ENCODE measurements at regions not wholly inside any gene's neighbourhood (a gene's known extent, or its start where the extent isn't known, plus 50 kb on each side); places are given as distances from the start of the nearest gene placed in this dataset.

- DNase-seq (ENCODE audit: low spot score): peak; percentile 52
These were observed 139.3 kb upstream of the ROBO2 start for GRCh38 chr3:76900596-76900995.

GRCh38 chr3:76908156-76908555, 131.7 kb upstream of the ROBO2 start:
- DNase-seq (ENCODE audit: low spot score): no peak

GRCh38 chr3:76912841-76913383, 127.0 kb upstream of the ROBO2 start:
- no peak for DNase-seq (ENCODE audit: low spot score)

GRCh38 chr3:76917436-76917835, 122.5 kb upstream of the ROBO2 start:
- no peak for DNase-seq (ENCODE audit: low spot score)

DNA sequence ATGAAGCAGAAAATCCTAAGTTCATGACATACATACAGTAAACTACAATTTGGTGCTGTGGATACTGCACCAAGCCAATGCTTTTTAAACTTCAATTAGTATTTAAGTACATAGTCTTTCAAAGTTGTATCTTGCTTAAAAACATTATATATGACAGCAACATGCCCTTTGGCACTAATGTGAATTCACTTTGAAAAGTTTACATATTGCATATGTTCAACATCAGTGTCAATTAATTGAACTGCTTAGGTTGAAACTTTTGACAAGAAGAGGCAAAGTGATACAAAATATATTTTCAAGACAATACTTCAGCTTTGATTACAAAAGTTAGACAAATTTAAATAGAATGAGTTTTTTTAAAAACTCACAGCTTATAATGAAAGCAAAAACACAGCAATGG, 119.4 kb upstream of the ROBO2 start:
- DNase-seq (ENCODE audit: low spot score): no peak

DNA sequence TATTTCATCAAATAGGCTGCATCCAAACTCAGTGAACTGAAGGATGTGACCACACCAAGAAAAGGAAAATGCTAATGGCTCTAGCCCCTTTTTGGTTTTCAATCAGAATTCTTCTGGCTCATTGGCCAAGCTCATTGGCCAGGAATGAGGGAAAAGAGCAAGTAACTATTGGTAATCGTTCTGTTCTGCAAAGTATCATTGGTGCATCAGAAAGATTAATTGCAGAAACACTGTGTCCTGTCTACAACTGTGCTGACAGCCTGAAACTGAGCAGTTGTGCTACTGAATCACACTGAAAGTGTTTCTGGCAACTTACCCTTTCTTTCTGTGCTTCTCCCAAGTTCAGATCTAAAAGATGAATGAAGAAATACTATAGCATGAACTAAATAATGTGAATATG, 116.4 kb upstream of the ROBO2 start:
- DNase-seq (ENCODE audit: low spot score): no peak

GRCh38 chr3:76930712-76931111, 109.2 kb upstream of the ROBO2 start:
- no peak for DNase-seq (ENCODE audit: low spot score)

DNA sequence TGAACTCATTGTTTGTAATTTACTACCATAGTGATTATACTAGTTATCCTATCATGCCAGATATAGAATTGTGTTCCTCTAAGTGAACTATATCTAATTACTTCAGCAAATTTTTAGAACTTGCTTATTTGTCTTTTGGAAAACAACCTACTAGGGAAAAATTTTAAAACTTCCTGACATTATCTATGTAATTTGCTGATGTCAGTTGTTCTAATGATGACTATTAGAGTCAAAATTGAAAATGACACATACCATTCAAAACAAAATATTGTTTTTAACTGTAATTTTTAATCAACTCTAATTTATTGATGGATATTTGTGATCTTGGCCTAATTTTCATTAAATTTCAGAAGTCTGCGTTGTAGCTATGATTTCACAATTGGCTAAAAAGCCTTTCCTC, 106.7 kb upstream of the ROBO2 start:
- no peak for DNase-seq (ENCODE audit: low spot score)

GRCh38 chr3:76938962-76939361, 100.9 kb upstream of the ROBO2 start:
- DNase-seq (ENCODE audit: low spot score): no peak

DNA sequence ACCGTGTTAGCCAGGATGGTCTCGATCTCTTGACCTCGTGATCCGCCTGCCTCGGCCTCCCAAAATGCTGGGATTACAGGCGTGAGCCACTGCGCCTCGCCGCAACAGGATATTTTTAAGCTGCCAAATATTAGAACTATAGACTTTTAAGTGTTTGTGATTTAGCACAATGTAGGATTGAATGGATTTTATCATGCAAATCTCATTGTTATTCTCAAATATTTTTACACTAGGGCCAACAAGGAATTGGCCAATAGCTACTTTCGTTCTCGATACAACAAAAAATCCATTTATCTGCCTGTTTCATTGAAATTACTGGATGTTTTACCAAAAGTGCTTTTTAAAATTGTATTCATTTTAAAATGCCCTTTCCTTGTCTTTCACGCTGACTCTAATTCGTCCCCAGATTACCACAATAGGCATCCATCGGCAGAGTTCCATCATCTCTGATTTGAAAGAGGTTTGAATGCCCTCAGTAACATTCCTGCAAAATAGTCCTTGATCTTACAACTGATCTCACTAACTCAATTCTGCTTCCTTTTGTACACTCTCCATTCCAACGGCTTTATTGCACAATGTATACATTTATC, 99.6 kb upstream of the ROBO2 start:
- no peak for DNase-seq (ENCODE audit: low spot score)

DNA sequence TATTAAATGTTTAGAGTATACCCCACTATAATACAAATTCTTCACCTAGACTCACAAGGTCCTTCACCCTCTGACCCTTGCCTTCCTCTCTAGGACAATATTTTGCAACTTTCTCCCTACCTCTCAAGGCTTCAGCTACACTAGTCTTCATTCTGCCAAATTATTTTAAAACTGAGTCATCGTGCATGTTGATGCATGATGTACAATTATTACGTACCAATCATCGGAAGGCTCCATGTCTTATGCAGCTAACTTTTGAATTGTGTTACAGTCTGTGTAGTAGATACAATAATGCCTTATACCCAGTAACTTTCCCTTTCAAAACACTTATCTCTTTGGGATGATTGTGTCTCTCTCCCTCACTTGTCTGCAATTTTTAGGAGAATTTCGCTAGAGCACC, 98.5 kb upstream of the ROBO2 start:
- DNase-seq (ENCODE audit: low spot score): no peak

DNA sequence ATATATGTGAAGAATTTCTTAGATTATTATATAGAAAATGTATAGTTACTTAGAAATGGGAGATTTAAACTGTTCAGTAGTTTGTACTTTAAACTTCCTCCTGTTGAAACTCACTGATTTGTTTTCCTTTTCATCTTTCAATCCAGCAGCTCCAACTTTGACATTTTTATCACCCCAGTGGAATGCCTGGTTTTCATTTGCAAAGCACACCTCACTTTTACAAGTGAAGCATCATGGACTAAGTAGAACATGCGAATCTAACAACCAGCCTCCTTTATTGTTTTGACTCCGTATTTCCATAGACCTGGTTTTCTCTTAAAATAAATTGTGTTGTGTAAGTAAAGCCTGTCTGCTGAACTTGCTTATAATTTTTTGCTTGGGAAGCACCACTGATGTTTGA, 97.8 kb upstream of the ROBO2 start:
- no peak for DNase-seq (ENCODE audit: low spot score)

- DNase-seq (ENCODE audit: low spot score): no peak
These were observed 96.8 kb upstream of the ROBO2 start for GRCh38 chr3:76943058-76943457.

- no peak for DNase-seq (ENCODE audit: low spot score)
These were observed 96.2 kb upstream of the ROBO2 start for GRCh38 chr3:76943671-76944070.

- no peak for DNase-seq (ENCODE audit: low spot score)
These were observed 90.9 kb upstream of the ROBO2 start for GRCh38 chr3:76949033-76949432.

- DNase-seq (ENCODE audit: low spot score): no peak
These were observed 90.4 kb upstream of the ROBO2 start for GRCh38 chr3:76949462-76949861.

GRCh38 chr3:76950590-76950989, 89.3 kb upstream of the ROBO2 start:
- no peak for DNase-seq (ENCODE audit: low spot score)

GRCh38 chr3:76954412-76954811, 85.5 kb upstream of the ROBO2 start:
- DNase-seq (ENCODE audit: low spot score): no peak

DNA sequence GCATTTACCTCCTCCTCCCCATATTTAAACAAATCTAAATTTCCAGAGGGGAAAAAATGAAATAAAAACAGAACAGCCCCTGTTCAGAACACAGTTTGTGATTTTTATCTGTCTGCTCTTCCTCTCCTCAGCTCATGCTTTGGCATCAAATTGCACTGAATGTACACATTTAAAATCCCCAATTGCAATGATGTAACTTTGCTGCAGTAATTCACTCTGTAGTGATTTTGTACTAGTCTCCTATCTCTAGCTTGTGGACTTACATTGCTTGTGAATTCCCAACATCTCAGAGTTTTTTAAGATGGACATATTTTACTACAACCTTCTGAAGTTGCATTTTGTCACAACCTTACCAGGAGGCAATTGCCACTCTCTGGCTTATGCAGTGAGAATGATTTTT, 81.6 kb upstream of the ROBO2 start:
- no peak for DNase-seq (ENCODE audit: low spot score)

DNA sequence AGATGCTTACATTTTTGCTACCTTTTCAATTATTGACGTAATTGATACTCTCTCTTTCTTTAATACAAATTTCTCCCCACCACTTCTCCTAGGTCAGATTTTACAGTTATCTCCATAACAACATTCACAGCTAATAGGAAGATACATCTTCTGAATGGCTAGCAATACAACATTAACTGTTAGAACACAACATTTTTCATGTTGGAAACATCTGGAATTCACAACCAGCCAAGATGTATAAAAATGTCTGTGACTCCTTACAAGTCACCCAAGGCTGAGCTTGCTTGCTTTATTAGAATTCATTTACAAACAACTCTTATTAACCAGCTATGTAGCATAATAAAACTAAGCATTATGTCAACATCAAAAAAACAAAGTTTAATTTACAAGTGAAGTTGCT, 81.0 kb upstream of the ROBO2 start:
- no peak for DNase-seq (ENCODE audit: low spot score)

DNA sequence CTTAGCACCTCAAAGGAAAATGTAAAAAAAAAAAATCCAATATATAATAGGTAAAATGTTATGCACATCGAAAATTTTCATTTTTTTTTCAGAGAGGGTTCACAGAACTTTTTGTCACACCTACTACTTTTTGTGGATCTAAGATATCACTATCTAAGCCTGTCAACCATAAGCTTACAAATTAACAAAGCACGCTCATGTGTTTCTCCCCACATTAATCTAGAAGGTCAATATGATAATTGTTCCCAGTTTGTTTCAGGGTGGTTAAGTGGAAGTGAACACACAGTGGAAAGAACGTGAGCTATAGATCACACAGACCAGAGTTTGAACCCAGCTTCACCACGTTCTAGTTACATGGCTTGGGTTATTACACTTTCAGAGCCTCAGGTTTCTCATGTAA, 78.6 kb upstream of the ROBO2 start:
- no peak for DNase-seq (ENCODE audit: low spot score)

- no peak for DNase-seq (ENCODE audit: low spot score)
These were observed 74.7 kb upstream of the ROBO2 start for GRCh38 chr3:76965122-76965725.

DNA sequence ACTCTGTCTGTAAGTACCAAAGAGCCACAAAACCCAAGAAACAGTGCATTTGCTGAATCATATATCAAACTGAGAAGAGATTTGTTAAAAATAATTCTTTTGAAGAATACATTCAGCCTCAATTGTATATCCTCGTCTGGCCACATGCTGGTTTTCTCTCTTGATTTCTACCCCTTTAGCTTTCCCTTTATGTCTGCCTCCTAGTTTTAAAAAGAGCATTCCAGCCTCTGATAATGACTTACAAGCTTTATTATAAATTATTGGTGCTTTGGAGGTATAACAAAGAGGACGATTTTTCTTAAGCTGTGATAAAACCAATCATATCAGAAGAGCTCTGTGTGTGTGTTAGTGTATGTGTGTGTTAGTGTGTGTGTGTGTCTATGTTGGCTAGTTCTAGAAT, 70.4 kb upstream of the ROBO2 start:
- DNase-seq (ENCODE audit: low spot score): no peak

DNA sequence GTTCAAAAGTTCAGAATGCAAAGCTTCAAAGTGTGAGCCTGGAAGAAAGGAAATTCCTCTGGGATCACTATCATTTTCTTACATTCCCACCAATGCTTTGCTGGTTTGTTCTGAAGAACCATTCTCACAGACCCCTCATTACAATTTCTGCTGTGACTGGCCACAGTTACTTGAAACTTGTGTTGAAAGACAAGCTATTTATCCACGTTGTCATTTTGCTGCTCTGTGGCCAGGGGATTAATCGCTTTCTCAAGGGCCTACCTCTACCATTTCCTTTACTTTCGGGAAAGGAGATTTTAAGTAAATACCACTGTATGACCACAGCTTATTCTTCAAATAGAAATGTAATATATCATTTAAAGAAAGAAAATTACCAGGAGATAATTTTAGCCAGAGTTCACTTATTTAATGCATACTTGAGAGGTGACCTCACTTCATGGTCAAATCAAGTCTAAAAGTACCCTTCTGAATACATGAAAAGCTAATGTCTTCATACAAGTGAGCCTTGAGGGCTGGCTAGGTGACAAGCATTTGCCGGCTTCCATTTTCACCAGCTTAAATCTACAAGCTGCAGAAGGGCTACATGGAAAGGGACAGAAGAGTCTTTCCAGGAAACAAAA, 69.8 kb upstream of the ROBO2 start:
- no peak for DNase-seq (ENCODE audit: low spot score)
